ENCODE measurements at regions not wholly inside any gene's neighbourhood (a gene's known extent, or its start where the extent isn't known, plus 50 kb on each side); places are given as distances from the start of the nearest gene placed in this dataset.

DNA sequence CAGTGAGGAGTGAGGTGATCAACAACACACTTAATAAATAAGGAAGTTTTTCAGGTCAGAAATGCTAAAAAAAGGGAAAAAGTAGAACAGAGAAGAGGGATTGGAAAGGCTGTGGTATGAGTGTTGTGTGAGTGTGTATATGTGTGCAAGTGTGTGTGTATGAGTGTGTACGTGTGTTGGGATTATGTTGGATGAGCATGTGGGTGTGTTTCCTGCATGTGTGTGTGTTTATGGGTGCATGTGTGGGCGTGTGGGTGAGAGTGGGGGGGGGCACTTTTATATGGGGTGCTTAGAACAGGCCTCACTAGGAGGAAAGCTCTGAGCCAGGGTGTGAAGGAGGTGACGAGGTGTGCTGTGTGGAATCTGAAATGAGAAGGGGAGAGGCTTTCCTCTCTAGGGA, 116.8 kb upstream of the SLC22A23 start:
- no peak for DNase-seq (ENCODE audit: low read depth)
- no peak overlapping the region for H3K4me3 ChIP-seq (ENCODE audit: low read depth, low read length)
- TF ChIP-seq, protein P1, sequence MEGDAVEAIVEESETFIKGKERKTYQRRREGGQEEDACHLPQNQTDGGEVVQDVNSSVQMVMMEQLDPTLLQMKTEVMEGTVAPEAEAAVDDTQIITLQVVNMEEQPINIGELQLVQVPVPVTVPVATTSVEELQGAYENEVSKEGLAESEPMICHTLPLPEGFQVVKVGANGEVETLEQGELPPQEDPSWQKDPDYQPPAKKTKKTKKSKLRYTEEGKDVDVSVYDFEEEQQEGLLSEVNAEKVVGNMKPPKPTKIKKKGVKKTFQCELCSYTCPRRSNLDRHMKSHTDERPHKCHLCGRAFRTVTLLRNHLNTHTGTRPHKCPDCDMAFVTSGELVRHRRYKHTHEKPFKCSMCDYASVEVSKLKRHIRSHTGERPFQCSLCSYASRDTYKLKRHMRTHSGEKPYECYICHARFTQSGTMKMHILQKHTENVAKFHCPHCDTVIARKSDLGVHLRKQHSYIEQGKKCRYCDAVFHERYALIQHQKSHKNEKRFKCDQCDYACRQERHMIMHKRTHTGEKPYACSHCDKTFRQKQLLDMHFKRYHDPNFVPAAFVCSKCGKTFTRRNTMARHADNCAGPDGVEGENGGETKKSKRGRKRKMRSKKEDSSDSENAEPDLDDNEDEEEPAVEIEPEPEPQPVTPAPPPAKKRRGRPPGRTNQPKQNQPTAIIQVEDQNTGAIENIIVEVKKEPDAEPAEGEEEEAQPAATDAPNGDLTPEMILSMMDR (IDR thresholded peaks at IDR 0.05; ENCODE audit: control insufficient read depth, extremely low read depth, insufficient read depth) = no peak

DNA sequence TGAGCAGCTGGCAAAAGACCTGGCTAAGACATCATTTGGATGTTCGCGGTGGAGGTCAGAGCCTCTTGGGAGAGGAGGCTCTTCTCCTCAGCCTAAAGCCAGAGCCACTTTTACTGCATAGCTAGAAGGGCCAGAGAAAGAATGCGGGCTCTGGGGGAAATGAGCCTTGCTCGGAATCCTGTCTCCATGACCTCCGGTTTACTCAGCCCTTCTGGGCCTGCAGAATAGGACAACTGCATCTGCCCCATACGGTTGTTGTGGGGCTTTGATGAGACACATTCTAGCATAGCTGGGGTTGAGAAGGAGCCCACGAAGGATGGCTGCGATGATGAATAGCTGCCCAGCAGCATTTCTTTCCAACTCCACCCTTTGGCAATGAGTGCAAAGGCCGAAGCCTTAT, 115.0 kb upstream of the SLC22A23 start:
- no peak for DNase-seq (ENCODE audit: low read depth)
- H3K4me3 ChIP-seq (ENCODE audit: low read depth, low read length) = no peak overlapping the region
- TF ChIP-seq, protein P1 (IDR thresholded peaks at IDR 0.05; ENCODE audit: control insufficient read depth, extremely low read depth, insufficient read depth) = no peak

DNA sequence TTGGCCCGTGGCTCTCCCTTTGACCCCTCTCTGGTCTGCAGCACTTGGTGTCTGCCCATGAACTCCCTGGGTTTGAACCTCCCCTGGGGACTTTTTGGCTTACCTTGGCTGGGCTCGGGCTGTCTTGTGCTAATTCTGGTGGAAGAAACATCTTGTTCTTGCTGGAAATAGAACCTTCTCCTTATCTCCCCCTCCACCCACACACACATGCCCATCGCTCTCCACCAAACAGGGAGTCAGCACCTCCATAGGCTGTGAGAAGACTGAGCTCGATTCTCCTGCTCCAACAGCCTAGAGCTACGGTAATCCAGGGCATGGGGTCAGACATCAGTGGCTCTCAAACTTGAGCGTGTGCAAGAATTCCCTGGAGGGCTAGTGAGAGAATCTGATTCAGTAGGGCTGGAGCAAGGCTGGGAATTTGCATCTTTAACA, 114.4 kb upstream of the SLC22A23 start:
- no peak for DNase-seq (ENCODE audit: low read depth)
- no peak overlapping the region for H3K4me3 ChIP-seq (ENCODE audit: low read depth, low read length)

DNA sequence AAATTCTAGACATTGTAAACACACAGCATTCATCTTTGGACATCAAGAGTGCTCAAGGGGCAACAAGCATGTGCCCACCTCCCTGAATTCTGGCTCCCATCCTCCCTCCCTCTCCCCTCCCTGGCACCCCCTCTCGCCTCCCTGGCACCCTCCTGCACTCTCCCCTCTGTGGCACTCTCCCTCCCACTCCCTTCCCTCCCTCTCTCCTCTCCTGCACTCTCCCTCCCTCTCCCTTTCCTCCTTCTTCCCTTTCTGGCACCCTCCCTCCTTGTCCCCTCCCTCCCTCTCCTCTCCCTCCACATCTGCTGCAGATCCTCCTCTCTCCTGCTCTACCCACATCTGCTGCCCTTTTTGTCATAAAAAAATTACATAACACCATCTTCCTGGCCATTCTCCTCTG, 113.0 kb upstream of the SLC22A23 start:
- DNase-seq (ENCODE audit: low read depth) = no peak
- no peak overlapping the region for H3K4me3 ChIP-seq (ENCODE audit: low read depth, low read length)
- TF ChIP-seq, protein P1 (IDR thresholded peaks at IDR 0.05; ENCODE audit: control insufficient read depth, extremely low read depth, insufficient read depth) = no peak

More for the DNA sequence above, 114.4 kb upstream of the SLC22A23 start:
- TF ChIP-seq, protein P1 (IDR thresholded peaks at IDR 0.05; ENCODE audit: control insufficient read depth, extremely low read depth, insufficient read depth) = no peak

DNA sequence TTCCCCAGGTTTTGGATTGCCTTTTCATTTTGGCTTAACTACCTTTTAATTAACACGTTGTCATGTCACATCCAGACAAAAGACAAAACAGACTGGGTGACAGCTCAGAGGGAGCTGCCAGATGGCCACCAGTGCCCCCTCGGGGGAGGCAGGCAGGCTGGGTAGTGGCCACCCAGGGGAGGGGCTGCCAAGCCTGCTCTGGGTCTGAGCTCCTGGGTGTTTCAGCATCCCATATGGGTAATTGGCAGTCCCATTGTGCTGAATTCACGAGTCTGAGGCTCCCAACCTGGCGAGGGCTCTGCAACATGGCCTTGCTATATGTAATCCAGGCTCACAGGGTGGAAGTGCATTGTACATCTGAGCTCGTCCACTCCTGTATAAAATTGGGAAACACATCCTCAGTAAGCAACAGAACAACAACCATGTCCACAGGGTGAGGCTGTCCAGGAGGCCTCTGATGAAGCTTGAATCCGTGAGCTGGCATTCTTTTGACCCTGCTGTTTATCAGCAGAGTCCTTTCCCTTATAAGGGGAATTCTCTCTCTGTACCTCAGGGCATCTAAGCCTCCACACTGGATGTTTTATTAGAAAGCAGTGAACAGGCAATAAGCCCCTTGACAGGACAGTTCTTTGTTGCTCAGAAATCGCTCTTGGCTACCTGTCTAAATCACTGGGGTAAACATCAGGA, 111.7 kb upstream of the SLC22A23 start:
- no peak for DNase-seq (ENCODE audit: low read depth)
- no peak overlapping the region for H3K4me3 ChIP-seq (ENCODE audit: low read depth, low read length)
- TF ChIP-seq, protein P1 (IDR thresholded peaks at IDR 0.05; ENCODE audit: control insufficient read depth, extremely low read depth, insufficient read depth) = no peak

DNA sequence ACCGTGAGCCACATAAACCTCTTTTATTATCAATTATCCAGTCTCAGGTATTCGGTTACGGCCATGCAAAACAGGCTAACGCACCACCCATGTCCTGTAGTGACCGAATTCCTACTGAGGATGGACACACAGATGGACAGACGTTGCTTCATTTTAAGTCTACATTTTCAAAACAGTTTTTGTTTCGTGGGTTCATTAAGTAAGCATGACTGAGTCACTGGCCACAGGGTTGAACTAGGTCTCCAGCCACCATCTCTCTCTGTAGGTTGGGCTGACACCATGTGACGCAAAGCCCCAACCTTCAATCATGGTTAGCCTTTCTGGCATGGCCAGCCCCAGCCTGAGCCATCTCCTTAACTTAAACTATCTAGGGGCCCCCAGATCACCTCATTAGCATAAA, 110.0 kb upstream of the SLC22A23 start:
- no peak for DNase-seq (ENCODE audit: low read depth)
- TF ChIP-seq, protein P1 (IDR thresholded peaks at IDR 0.05; ENCODE audit: control insufficient read depth, extremely low read depth, insufficient read depth) = no peak
- no peak overlapping the region for H3K4me3 ChIP-seq (ENCODE audit: low read depth, low read length)

DNA sequence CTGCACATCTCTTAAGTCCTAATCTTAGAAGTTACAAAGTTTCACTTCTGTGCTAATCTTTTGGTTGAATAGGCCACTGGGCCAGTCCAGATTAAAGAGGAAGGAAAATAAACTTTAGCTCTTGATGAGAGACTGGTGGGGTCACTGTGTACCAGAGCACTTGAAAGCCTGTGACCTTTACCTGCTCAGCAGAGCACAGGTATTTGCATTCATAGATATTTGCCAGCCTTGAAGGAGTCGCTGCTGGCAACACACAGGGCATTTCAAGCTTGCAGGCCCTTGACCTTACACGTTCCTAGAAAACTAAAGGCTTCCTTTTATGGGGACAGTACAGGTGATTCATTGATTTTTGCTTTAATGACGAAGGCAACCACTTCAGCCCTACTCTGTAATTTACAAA, 108.4 kb upstream of the SLC22A23 start:
- no peak overlapping the region for H3K4me3 ChIP-seq (ENCODE audit: low read depth, low read length)
- TF ChIP-seq, protein P1 (IDR thresholded peaks at IDR 0.05; ENCODE audit: control insufficient read depth, extremely low read depth, insufficient read depth) = no peak
- no peak for DNase-seq (ENCODE audit: low read depth)
